BJ (cell line): ENCODE measurements at regions not wholly inside any gene's neighbourhood (a gene's known extent, or its start where the extent isn't known, plus 50 kb on each side); places are given as distances from the start of the nearest gene placed in this dataset.

Experiments
- CTCF ChIA-PET: fragments of 350-600 bp; formaldehyde crosslinking; extraction: SDS; loops from one replicate; lab custom pipeline; 2021; ENCODE audit warnings: antibody characterized with exemption, inconsistent platforms; lab: Yijun Ruan, JAX
- POLR2A ChIA-PET: fragments of 300-600 bp; sonication (Branson Sonifier 250); formaldehyde crosslinking; extraction: SDS; loops from one replicate; lab custom pipeline; 2021; ENCODE audit warnings: antibody characterized with exemption; lab: Charles Lee
- DNase-seq: peaks from one replicate; pipeline ENCODE4 v3.0.0-alpha.2; 2011; ENCODE audit warnings: low read depth
- H3K27me3 ChIP-seq: 2 replicates; pipeline ENCODE4 v1.6.0; 2011; ENCODE audit warnings: low read length; ENCODE audit not compliant: control insufficient read depth, insufficient read depth
- H3K36me3 ChIP-seq: 2 replicates; pipeline ENCODE4 v1.5.1; 2011; ENCODE audit warnings: low read length; ENCODE audit not compliant: control insufficient read depth, insufficient read depth
- H3K4me3 ChIP-seq: 2 replicates; pipeline ENCODE4 v1.5.1; 2011; ENCODE audit warnings: low read depth, mild to moderate bottlenecking, control low read depth, low read length
- CTCF ChIP-seq: IDR thresholded peaks from 2 replicates; pipeline ENCODE4 v1.5.1; 2011; ENCODE audit warnings: low read depth, mild to moderate bottlenecking, control low read depth, inconsistent platforms, low read length, moderate library complexity; ENCODE audit not compliant: insufficient read depth

- POLR2A ChIA-PET = no interaction called here
- CTCF ChIA-PET = interaction anchor here (0.9 to 1.0 kb wide), 2 partner anchors 47 to 221 kb away, joined by 3 to 4 read pairs; no protein-coding TSS in a partner anchor
- Histone ChIP-seq H3K4me3 (no peak overlapping the region), H3K36me3 (no peaks in the 10 kb centered on the region), H3K27me3 (peaks cover 12% of the 10 kb centered on the region)
- DNase-seq = no peak
- TF ChIP-seq CTCF = no peak
These were observed 158.8 kb upstream of the GRB10 start for GRCh38 chr7:50941525-50941924.

GRCh38 chr7:50940621-50941020 is 157.9 kb upstream of the GRB10 start:
- CTCF ChIA-PET = no interaction called here
- H3K36me3 ChIP-seq = no peaks in the 10 kb centered on the region
- H3K4me3 ChIP-seq = no peak overlapping the region
- POLR2A ChIA-PET = no interaction called here
- TF ChIP-seq CTCF = no peak
- peak; percentile 24 for DNase-seq
- H3K27me3 ChIP-seq = peaks cover 12% of the 10 kb centered on the region

- Histone ChIP-seq H3K4me3 (no peak overlapping the region), H3K27me3 (peaks cover 11% of the 10 kb centered on the region), H3K36me3 (no peaks in the 10 kb centered on the region)
- TF ChIP-seq CTCF = no peak
- peak; percentile 13 for DNase-seq
- ChIA-PET POLR2A (no interaction called here), CTCF (interaction anchor here (1.5 kb wide), 1 partner anchor 39 kb away, joined by 3 read pairs; no protein-coding TSS in a partner anchor)
These were observed 156.3 kb upstream of the GRB10 start for GRCh38 chr7:50939021-50939420.

- ChIA-PET POLR2A (no interaction called here), CTCF (interaction anchor here (1.1 kb wide), 1 partner anchor 116 kb away, joined by 3 read pairs; no protein-coding TSS in a partner anchor)
- no peak overlapping the region for H3K4me3 ChIP-seq
- no peaks in the 10 kb centered on the region for H3K36me3 ChIP-seq
- DNase-seq = no peak
- TF ChIP-seq CTCF = no peak
- H3K27me3 ChIP-seq = peaks cover 8% of the 10 kb centered on the region
These were observed 155.0 kb upstream of the GRB10 start for GRCh38 chr7:50937727-50938126.

GRCh38 chr7:50926049-50926448 is 143.4 kb upstream of the GRB10 start:
- ChIA-PET CTCF (no interaction called here), POLR2A (no interaction called here)
- Histone ChIP-seq H3K36me3 (no peaks in the 10 kb centered on the region), H3K27me3 (no peaks in the 10 kb centered on the region), H3K4me3 (no peak overlapping the region)
- DNase-seq = no peak
- TF ChIP-seq CTCF = no peak
